AG10803 (cell line): ENCODE measurements at regions not wholly inside any gene's neighbourhood (a gene's known extent, or its start where the extent isn't known, plus 50 kb on each side); places are given as distances from the start of the nearest gene placed in this dataset.
A peak's percentile ranks its signal among the peaks of the same experiment; 100 is the strongest.

ENCODE experiments used
- DNase-seq: peaks from one replicate; pipeline ENCODE4 v3.0.0; 2010; ENCODE audit warnings: low read depth
- H3K4me3 ChIP-seq: 2 replicates; pipeline ENCODE4 v1.5.1; 2011; ENCODE audit warnings: mild to moderate bottlenecking, low read length, control low read depth
- TF ChIP-seq, protein P1 (sequence below): conservative IDR thresholded peaks from 2 replicates; pipeline ENCODE4 v1.5.1; 2011; ENCODE audit warnings: mild to moderate bottlenecking, low read length, control low read depth, inconsistent platforms

DNA sequence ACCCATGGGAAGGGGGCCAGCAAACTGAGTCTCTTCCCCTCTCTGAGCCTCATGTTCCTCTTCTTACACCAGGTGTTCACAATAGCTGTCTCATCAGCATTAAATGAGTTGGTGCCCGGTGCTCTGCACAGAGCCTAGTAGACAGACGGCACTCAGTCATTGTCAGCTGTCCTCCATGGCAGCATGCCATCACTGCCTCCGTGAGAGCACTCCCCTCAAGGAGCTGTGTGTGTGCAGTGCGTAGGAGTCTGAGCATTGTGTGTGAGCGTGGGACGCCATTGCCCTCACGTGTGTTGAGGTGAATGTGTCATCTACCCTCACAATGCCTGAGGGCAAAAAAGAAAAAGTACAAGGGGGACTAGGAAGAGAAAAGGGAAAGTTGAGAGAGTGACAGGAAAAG is 536.5 kb downstream of the CDK5RAP2 start:
- TF ChIP-seq, protein P1, sequence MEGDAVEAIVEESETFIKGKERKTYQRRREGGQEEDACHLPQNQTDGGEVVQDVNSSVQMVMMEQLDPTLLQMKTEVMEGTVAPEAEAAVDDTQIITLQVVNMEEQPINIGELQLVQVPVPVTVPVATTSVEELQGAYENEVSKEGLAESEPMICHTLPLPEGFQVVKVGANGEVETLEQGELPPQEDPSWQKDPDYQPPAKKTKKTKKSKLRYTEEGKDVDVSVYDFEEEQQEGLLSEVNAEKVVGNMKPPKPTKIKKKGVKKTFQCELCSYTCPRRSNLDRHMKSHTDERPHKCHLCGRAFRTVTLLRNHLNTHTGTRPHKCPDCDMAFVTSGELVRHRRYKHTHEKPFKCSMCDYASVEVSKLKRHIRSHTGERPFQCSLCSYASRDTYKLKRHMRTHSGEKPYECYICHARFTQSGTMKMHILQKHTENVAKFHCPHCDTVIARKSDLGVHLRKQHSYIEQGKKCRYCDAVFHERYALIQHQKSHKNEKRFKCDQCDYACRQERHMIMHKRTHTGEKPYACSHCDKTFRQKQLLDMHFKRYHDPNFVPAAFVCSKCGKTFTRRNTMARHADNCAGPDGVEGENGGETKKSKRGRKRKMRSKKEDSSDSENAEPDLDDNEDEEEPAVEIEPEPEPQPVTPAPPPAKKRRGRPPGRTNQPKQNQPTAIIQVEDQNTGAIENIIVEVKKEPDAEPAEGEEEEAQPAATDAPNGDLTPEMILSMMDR, result no peak
- DNase-seq, result no peak
- H3K4me3 ChIP-seq, result no peak overlapping the region

DNA sequence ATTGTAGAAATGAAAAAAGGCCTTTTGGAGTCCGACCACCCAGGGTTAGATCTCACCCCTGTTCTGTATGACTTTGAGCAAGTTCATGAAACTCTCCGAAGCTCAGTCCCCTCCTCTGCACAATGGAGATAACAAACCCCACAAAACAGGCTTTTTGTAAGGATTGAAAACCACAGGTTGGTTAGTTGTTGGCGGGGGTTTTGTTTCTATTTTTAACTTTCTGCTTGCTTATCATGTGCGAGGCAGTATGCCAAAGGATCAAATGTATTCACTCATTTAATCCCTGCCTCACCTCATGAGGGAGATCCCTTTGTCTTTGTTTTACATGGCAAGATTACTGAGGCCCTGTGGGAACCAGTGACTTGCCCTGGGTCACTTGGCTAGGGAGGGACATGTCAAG is 539.1 kb downstream of the CDK5RAP2 start:
- TF ChIP-seq, protein P1, result no peak
- DNase-seq, result no peak
- no peak overlapping the region for H3K4me3 ChIP-seq

DNA sequence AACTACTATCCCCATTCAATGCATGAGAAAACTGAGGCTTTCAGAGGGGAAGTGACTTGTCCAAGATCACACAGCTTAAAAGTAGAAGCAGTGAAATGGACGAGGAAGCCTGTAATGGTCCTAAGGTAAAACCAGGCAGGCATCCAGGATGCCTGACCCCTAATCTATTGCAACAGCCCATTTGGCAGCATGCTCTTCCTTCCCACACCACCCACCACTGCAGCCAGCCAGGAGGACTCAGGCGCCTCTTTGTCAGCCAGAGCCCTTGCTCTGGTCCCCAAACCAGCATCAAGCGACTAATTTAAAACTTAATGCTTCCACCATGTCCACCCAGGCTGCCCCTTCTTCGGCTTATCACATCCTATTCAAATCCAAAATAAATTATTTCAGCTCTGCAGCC is 541.6 kb downstream of the CDK5RAP2 start:
- DNase-seq, result no peak
- TF ChIP-seq, protein P1, result no peak
- H3K4me3 ChIP-seq, result no peak overlapping the region

DNA sequence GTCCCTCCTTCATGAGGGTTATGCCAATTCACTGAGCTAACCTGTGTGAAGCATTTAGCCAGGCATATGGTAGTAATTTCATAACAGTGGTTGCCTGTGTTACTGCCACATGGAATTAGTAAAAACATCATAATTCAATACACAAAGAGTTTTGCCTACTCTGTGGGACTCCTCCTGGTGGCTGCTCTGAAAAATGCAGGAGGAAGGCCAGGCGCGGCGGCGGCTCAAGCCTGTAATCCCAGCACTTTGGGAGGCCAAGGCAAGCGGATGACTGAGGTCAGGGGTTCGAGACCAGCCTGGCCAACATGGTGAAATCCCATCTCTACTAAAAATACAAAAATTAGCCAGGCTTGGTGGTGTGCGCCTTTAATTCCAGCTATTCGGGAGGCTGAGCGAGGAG is 547.3 kb downstream of the CDK5RAP2 start:
- peak; percentile 64 for DNase-seq
- TF ChIP-seq, protein P1, result peak; percentile 50
- no peak overlapping the region for H3K4me3 ChIP-seq

DNA sequence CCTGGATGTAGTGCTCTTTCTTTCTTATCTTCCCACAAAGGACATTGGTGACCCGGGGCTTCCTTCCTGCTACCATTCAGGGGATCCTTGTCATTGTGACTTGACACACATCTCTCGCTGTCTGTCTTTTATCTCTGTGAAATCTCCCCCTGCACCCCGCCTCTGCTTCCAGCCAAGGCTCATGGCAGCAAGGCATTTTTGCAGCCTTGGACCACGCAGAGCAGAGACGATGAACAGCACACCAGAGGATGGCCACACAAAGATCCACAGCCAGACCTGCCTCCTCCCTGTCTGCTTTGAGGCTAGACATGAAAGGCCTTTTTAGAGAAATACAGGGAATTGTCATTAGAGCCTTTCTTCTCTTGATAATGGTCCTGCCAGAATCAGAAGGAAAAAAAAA is 549.1 kb downstream of the CDK5RAP2 start:
- DNase-seq, result no peak
- TF ChIP-seq, protein P1, result no peak
- H3K4me3 ChIP-seq, result no peak overlapping the region

DNA sequence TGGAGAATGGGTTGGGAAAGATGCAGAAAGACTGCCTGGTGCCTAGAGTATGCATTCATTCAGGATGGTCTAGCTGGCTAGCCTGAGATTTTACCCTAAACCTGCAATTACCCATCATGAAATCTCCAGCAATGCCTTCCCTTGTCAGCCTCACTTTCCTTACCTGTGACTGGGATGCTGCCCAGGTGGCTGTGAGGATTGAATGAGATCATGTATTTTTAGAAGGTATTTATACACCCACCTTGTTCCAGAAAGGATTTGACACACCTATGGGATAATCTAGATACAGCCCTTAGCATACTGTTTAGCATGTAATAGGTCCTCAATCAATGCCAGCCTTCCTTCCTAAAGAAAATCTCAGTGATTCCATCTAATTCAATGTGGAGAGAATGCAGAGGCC is 561.4 kb downstream of the CDK5RAP2 start:
- no peak overlapping the region for H3K4me3 ChIP-seq
- TF ChIP-seq, protein P1, result no peak
- DNase-seq, result no peak

DNA sequence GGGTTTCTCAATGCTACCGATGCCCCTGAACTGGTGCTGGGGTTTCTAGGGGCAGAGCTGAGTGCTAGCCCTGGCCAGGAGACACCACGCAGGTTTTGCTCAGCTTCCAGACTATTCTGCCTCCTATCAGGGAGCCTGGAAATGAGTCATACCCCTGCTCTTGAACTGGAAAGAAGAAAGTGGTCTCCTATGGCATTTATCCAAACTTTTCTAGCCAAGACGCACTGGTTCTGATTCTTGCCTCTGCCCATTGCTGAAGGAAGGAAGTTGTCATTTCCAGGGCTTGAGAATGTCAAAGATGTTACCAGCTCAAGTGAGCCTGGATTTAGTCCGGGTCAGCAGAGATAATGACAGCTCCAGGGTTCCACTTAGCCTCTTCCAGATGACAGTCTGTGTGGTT is 561.9 kb downstream of the CDK5RAP2 start:
- no peak overlapping the region for H3K4me3 ChIP-seq
- no peak for DNase-seq
- TF ChIP-seq, protein P1, result no peak
